Kidney (tissue), 13 donors: ENCODE measurements at regions not wholly inside any gene's neighbourhood (a gene's known extent, or its start where the extent isn't known, plus 50 kb on each side); places are given as distances from the start of the nearest gene placed in this dataset.

Source experiments
- DNase-seq, 5 donors: peaks; one replicate each; pipeline ENCODE4 v3.0.0-alpha.2; 2013 to 2020
- FAIRE-seq: peaks from 2 replicates; lab custom pipeline; 2012; peaks lifted over from hg19 to GRCh38; lab: Jason Lieb, UNC
- H3K27ac ChIP-seq, 2 donors: one replicate each; pipeline ENCODE4 v1.7.0; 2013; ENCODE audit warnings: low read depth in 2 of 2, low read length in 2 of 2, inconsistent platforms in 1 of 2
- H3K27me3 ChIP-seq: one replicate; pipeline ENCODE4 v1.7.1; 2013; ENCODE audit warnings: low read length, inconsistent platforms; ENCODE audit not compliant: control insufficient read depth, insufficient read depth
- H3K36me3 ChIP-seq, 3 donors: one replicate each; pipeline versions ENCODE4 v1.7.0 to v1.7.1; 2013; ENCODE audit warnings: low read length in 3 of 3, control low read depth in 1 of 3, inconsistent platforms in 1 of 3; ENCODE audit not compliant: insufficient read depth in 3 of 3, control insufficient read depth in 2 of 3
- H3K4me1 ChIP-seq, 3 donors: one replicate each; pipeline versions ENCODE4 v1.7.0 to v1.7.1; 2013; ENCODE audit warnings: low read length in 3 of 3, inconsistent platforms in 1 of 3, low read depth in 1 of 3; ENCODE audit not compliant: control insufficient read depth in 2 of 3, insufficient read depth in 2 of 3
- H3K4me3 ChIP-seq, 3 donors: one replicate each; pipeline versions ENCODE4 v1.7.0 to v1.8.1; 2013; ENCODE audit warnings: low read length in 3 of 3, control low read depth in 1 of 3, inconsistent platforms in 1 of 3
- H3K9ac ChIP-seq, 3 donors: one replicate each; pipeline versions ENCODE4 v1.7.0 to v1.7.1; 2013; ENCODE audit warnings: low read length in 3 of 3, control low read depth in 1 of 3, inconsistent platforms in 1 of 3
- H3K9me3 ChIP-seq, 3 donors: one replicate each; pipeline versions ENCODE4 v1.7.0 to v1.7.1; 2013; ENCODE audit warnings: low read length in 3 of 3, control low read depth in 1 of 3, inconsistent platforms in 1 of 3; ENCODE audit not compliant: control insufficient read depth in 2 of 3, insufficient read depth in 1 of 3
- CTCF ChIP-seq: IDR thresholded peaks from 3 replicates; pipeline ENCODE4 v1.5.1; 2012; ENCODE audit warnings: mild to moderate bottlenecking, moderate library complexity, borderline replicate concordance; ENCODE audit not compliant: insufficient read depth; ENCODE audit errors: extremely low read depth
- intact Hi-C: fragments of 100-400 bp; cut with DNase I; formaldehyde crosslinking; loops from one replicate; pipeline ENCODE4 v1.11.1; 2022
- donor health status: control.
- donor health status: control.
- donor health status: control.
- donor health status: control.
- donor health status: control.
- donor health status: DM: yes; HTN: yes; CAD: no.
- donor health status: Normal renal cell carcinoma (clear cell type).

- Histone ChIP-seq H3K9ac (no peak overlapping the region), H3K4me1 (no peaks in the 10 kb centered on the region), H3K36me3 (no peaks in the 10 kb centered on the region), H3K27ac (no peak overlapping the region), H3K27me3 (no peaks in the 10 kb centered on the region), H3K4me3 (no peak overlapping the region), H3K9me3 (no peaks in the 10 kb centered on the region)
- no peak for TF ChIP-seq CTCF
- DNase-seq, result no peak
- no peak for FAIRE-seq
- intact Hi-C loops, result no loop called here
Measured at GRCh38 chr15:96076350-96076749, 254.2 kb upstream of the NR2F2 start.

- no peak overlapping the region for H3K27ac ChIP-seq
- DNase-seq (no peak), FAIRE-seq (no peak)
- no peaks in the 10 kb centered on the region for H3K27me3 ChIP-seq
- no peaks in the 10 kb centered on the region for H3K36me3 ChIP-seq
- intact Hi-C loops, result no loop called here
- H3K4me3 ChIP-seq, result no peak overlapping the region
- H3K9me3 ChIP-seq, result no peaks in the 10 kb centered on the region
- TF ChIP-seq CTCF, result no peak
- no peaks in the 10 kb centered on the region for H3K4me1 ChIP-seq
- no peak overlapping the region for H3K9ac ChIP-seq
Measured at GRCh38 chr15:96079041-96079440, 251.5 kb upstream of the NR2F2 start.

GRCh38 chr15:96079882-96080281, 250.6 kb upstream of the NR2F2 start:
- H3K9ac ChIP-seq, result no peak overlapping the region
- no peak for FAIRE-seq
- H3K36me3 ChIP-seq, result no peaks in the 10 kb centered on the region
- intact Hi-C loops, result no loop called here
- no peaks in the 10 kb centered on the region for H3K9me3 ChIP-seq
- TF ChIP-seq CTCF, result no peak
- no peaks in the 10 kb centered on the region for H3K27me3 ChIP-seq
- H3K4me3 ChIP-seq, result no peak overlapping the region
- no peaks in the 10 kb centered on the region for H3K4me1 ChIP-seq
- no peak overlapping the region for H3K27ac ChIP-seq
- no peak for DNase-seq

DNA sequence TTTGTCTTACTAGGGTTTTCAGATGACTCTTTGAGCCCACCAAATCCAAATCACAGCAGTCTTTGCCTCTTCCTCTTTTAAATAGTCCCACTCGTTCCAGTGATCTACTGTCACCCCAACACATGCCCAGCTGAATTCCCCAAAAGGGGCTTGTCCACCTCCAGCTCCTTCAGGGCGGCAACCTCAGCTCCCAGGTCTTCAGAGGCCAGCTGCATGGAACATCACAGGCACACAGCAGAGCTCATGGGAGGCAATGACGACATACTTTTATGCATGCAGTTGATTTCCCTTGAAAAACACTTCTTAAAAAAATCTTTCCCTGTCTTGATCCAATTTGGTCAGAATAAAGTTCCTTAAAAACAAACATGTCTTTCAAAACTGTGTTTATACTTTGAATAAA, 244.3 kb upstream of the NR2F2 start:
- Histone ChIP-seq H3K9ac (no peak overlapping the region), H3K27ac (no peak overlapping the region), H3K4me3 (no peak overlapping the region), H3K4me1 (peaks cover 0 to 3% (median 0%) of the 10 kb centered on the region in 3 donors), H3K9me3 (no peaks in the 10 kb centered on the region), H3K36me3 (no peaks in the 10 kb centered on the region), H3K27me3 (no peaks in the 10 kb centered on the region)
- FAIRE-seq (no peak), DNase-seq (no peak)
- TF ChIP-seq CTCF, result no peak
- intact Hi-C loops, result no loop called here
